Activated T-helper 9 cell treated with anti-CD3 and anti-CD28 coated beads, Interleukin-2, amount 50 U/mL, for 16 hours (primary cell): ENCODE measurements at regions not wholly inside any gene's neighbourhood (a gene's known extent, or its start where the extent isn't known, plus 50 kb on each side); places are given as distances from the start of the nearest gene placed in this dataset.

ENCODE experiments used
- DNase-seq: peaks from one replicate; pipeline ENCODE4 v3.0.0-alpha.2; 2020; ENCODE audit warnings: low read depth

DNA sequence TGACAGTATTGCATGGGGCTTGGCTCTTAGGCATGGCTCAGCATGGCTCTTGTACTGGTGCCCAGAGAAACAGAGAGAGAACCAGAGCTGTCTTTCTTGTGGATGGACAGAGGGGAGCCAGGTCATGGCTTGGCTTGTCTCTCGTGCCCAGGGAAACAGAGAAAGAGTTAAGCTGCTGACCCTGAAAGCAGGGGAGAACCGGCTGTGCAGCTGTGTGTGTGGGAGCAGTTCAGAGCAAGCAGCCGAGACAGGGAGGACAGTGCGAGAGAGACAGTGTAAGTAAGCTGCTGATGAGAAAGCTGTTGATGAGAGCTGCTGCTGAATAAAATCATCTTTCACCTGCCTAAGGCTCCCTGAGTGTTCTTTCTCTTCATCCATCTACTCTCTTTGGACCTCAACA is 61.3 kb upstream of the DDHD1 start:
- no peak for DNase-seq

GRCh38 chr14:53213761-53214160 is 60.6 kb upstream of the DDHD1 start:
- DNase-seq: no peak

GRCh38 chr14:53209370-53209769 is 56.2 kb upstream of the DDHD1 start:
- DNase-seq: no peak
